WI38 (cell line): ENCODE measurements at regions not wholly inside any gene's neighbourhood (a gene's known extent, or its start where the extent isn't known, plus 50 kb on each side); places are given as distances from the start of the nearest gene placed in this dataset.
"Not testable (repeated sequence)": the region's sequence is repeated elsewhere in the genome, so short reads cannot be mapped to it uniquely, and the experiment has no call there.

ENCODE experiments used
- H3K4me3 ChIP-seq: 2 replicates; pipeline ENCODE4 v1.5.1; 2011; ENCODE audit warnings: low read depth, mild to moderate bottlenecking, control low read depth, low read length
- CTCF ChIP-seq: IDR thresholded peaks from 2 replicates; pipeline ENCODE4 v1.5.1; 2012; ENCODE audit warnings: low read depth, mild to moderate bottlenecking, control low read depth, low read length

GRCh38 chr7:24108906-24109376, 175.0 kb upstream of the NPY start:
- TF ChIP-seq CTCF, result no peak
- H3K4me3 ChIP-seq, result no peak overlapping the region

GRCh38 chr7:24110056-24110455, 173.9 kb upstream of the NPY start:
- no peak overlapping the region for H3K4me3 ChIP-seq
- no peak for TF ChIP-seq CTCF

- no peak for TF ChIP-seq CTCF
- no peak overlapping the region for H3K4me3 ChIP-seq
Measured at GRCh38 chr7:24113506-24113905, 170.5 kb upstream of the NPY start.

GRCh38 chr7:24115661-24116060, 168.3 kb upstream of the NPY start:
- no peak for TF ChIP-seq CTCF
- no peak overlapping the region for H3K4me3 ChIP-seq

GRCh38 chr7:24117903-24118499, 166.0 kb upstream of the NPY start:
- H3K4me3 ChIP-seq, result not testable (repeated sequence)

GRCh38 chr7:24119852-24120251, 164.1 kb upstream of the NPY start:
- no peak overlapping the region for H3K4me3 ChIP-seq
- TF ChIP-seq CTCF, result no peak

GRCh38 chr7:24123076-24123475, 160.9 kb upstream of the NPY start:
- TF ChIP-seq CTCF, result no peak
- H3K4me3 ChIP-seq, result no peak overlapping the region

- no peak overlapping the region for H3K4me3 ChIP-seq
- no peak for TF ChIP-seq CTCF
Measured at GRCh38 chr7:24125765-24126164, 158.2 kb upstream of the NPY start.
